ENCODE measurements at regions not wholly inside any gene's neighbourhood (a gene's known extent, or its start where the extent isn't known, plus 50 kb on each side); places are given as distances from the start of the nearest gene placed in this dataset.

GRCh38 chr4:53929311-53929710, 135.1 kb downstream of the CHIC2 start:
- in situ Hi-C loops (cut with HindIII; ENCODE audit: extremely low pct_ligation_motif_present, low pct_unique_long_range_greater_than_20kb), result no loop called here
- intact Hi-C loops (cut with micrococcal nuclease; ENCODE audit: unreplicated experiment), result no loop called here
- Histone ChIP-seq H3K27ac (ENCODE audit: extremely low read length, insufficient read depth, low read length) (no peak overlapping the region), H3K79me2 (ENCODE audit: insufficient read depth, low read length) (no peaks in the 10 kb centered on the region), H3K9ac (ENCODE audit: insufficient read depth, low read depth, low read length) (no peak overlapping the region), H3K27me3 (ENCODE audit: control insufficient read depth in 1 of 2, insufficient read depth in 2 of 2, low read length in 2 of 2) (no peaks in the 10 kb centered on the region), H2AFZ (ENCODE audit: low read length) (no peak overlapping the region), H3K4me2 (ENCODE audit: low read depth, low read length) (no peak overlapping the region), H3K4me1 (ENCODE audit: insufficient read depth, low read length) (peaks cover 14% of the 10 kb centered on the region), H3K9me3 (ENCODE audit: low read length) (no peaks in the 10 kb centered on the region), H4K20me1 (ENCODE audit: insufficient read depth, low read length) (no peaks in the 10 kb centered on the region), H3K36me3 (replicated peaks in 1 of 2; ENCODE audit: control insufficient read depth in 1 of 2, insufficient read depth in 2 of 2, low read length in 2 of 2) (no peaks in the 10 kb centered on the region), H3K4me3 (replicated peaks in 1 of 3; ENCODE audit: insufficient read depth in 1 of 3, low read depth in 2 of 3, low read length in 3 of 3) (no peak overlapping the region)
- ATAC-seq, result no peak
- no TSS peak for BruUV-seq (replicated peaks)
- CTCF ChIA-PET (ENCODE audit: low intra/inter-chr PET ratio, low total read pairs), result interaction anchor here (0.7 to 3.0 kb wide), 4 partner anchors 20 to 304 kb away, joined by 3 to 22 read pairs (median 10); no protein-coding TSS in a partner anchor
- TF ChIP-seq FOXA1 (IDR thresholded peaks at IDR 0.05) (no peak), FOXA1 (CRISPR knock-in tag; IDR thresholded peaks at IDR 0.05) (no peak), ZNF160 (CRISPR knock-in tag; IDR thresholded peaks at IDR 0.05) (no peak), TMF1 (CRISPR knock-in tag; IDR thresholded peaks at IDR 0.05; ENCODE audit: low read depth) (no peak), ZFP90 (CRISPR knock-in tag; IDR thresholded peaks at IDR 0.05; ENCODE audit: borderline replicate concordance) (no peak), CREM (IDR thresholded peaks at IDR 0.05) (no peak), CREM (CRISPR knock-in tag; IDR thresholded peaks at IDR 0.05) (no peak), PTBP1 (IDR thresholded peaks at IDR 0.05; ENCODE audit: low read depth, low read length, poor library complexity, severe bottlenecking) (no peak), EP300 (IDR thresholded peaks at IDR 0.05; ENCODE audit: low read depth in 2 of 2, low read length in 2 of 2) (no peak), EP300 (CRISPR knock-in tag; IDR thresholded peaks at IDR 0.05; ENCODE audit: borderline replicate concordance) (no peak), TBP (CRISPR knock-in tag; IDR thresholded peaks at IDR 0.05) (no peak), HNRNPL (IDR thresholded peaks at IDR 0.05; ENCODE audit: low read depth, low read length) (no peak), XRCC5 (optimal IDR thresholded peaks at IDR 0.05; ENCODE audit: low read length) (no peak), MLLT10 (CRISPR knock-in tag; IDR thresholded peaks at IDR 0.05) (no peak), SP4 (CRISPR knock-in tag; IDR thresholded peaks at IDR 0.05) (no peak), MTF2 (CRISPR knock-in tag; IDR thresholded peaks at IDR 0.05; ENCODE audit: borderline replicate concordance) (no peak), ZBTB38 (CRISPR knock-in tag; IDR thresholded peaks at IDR 0.05) (no peak), ZNF75D (CRISPR knock-in tag; IDR thresholded peaks at IDR 0.05; ENCODE audit: borderline replicate concordance) (no peak), ATAD3A (CRISPR knock-in tag; IDR thresholded peaks at IDR 0.05) (no peak), BCL6 (CRISPR knock-in tag; IDR thresholded peaks at IDR 0.05) (no peak), ZNF577 (CRISPR knock-in tag; IDR thresholded peaks at IDR 0.05; ENCODE audit: borderline replicate concordance, low read depth) (no peak), ZNF746 (CRISPR knock-in tag; IDR thresholded peaks at IDR 0.05) (no peak), RXRB (CRISPR knock-in tag; IDR thresholded peaks at IDR 0.05; ENCODE audit: borderline replicate concordance) (no peak)
- 6% methylated on average over 4 of the region's 4 CpGs for WGBS (ENCODE audit: low lambda C conversion rate)
- DNase-seq (ENCODE audit: low spot score), result no peak
- no peak for FAIRE-seq
- POLR2A ChIA-PET, result no interaction called here
